WTC11 (cell line): ENCODE measurements at regions not wholly inside any gene's neighbourhood (a gene's known extent, or its start where the extent isn't known, plus 50 kb on each side); places are given as distances from the start of the nearest gene placed in this dataset.

ENCODE experiments used
- AR ChIP-seq: fragments of 250-450 bp; sonication (Bioruptor Pico); IDR thresholded peaks from 2 replicates; pipeline ENCODE4 v1.9.0; 2021; ENCODE audit warnings: mild to moderate bottlenecking
- CBFB ChIP-seq: sonication (generic); formaldehyde crosslinking; IDR thresholded peaks from 2 replicates; pipeline ENCODE4 v1.8.1; 2022; ENCODE audit warnings: mild to moderate bottlenecking, low read depth, missing genetic modification reagents
- CREM ChIP-seq: sonication (generic); formaldehyde crosslinking; IDR thresholded peaks from 2 replicates; pipeline ENCODE4 v1.8.1; 2022; ENCODE audit warnings: mild to moderate bottlenecking, missing genetic modification reagents, moderate library complexity
- CTCF ChIP-seq: fragments of 200-600 bp; IDR thresholded peaks from 2 replicates; pipeline ENCODE4 v1.8.0; 2022; ENCODE audit warnings: antibody characterized with exemption
- FOXK1 ChIP-seq: sonication (generic); formaldehyde crosslinking; IDR thresholded peaks from 2 replicates; pipeline ENCODE4 v1.8.0; 2022; ENCODE audit warnings: mild to moderate bottlenecking, moderate library complexity, missing genetic modification reagents
- MAX ChIP-seq: sonication (generic); formaldehyde crosslinking; IDR thresholded peaks from 2 replicates; pipeline ENCODE4 v1.8.0; 2022; ENCODE audit warnings: mild to moderate bottlenecking, missing genetic modification reagents
- PREB ChIP-seq: sonication (generic); formaldehyde crosslinking; IDR thresholded peaks from 2 replicates; pipeline ENCODE4 v1.8.1; 2022; ENCODE audit warnings: mild to moderate bottlenecking, missing genetic modification reagents, moderate library complexity, borderline replicate concordance
- SP1 ChIP-seq: sonication (generic); formaldehyde crosslinking; conservative IDR thresholded peaks from 2 replicates; pipeline ENCODE4 v1.8.1; 2022; ENCODE audit warnings: missing genetic modification reagents
- ZSCAN18 ChIP-seq: fragments of 250-450 bp; sonication (Bioruptor Pico); IDR thresholded peaks from 2 replicates; pipeline ENCODE4 v2.1.2; 2022; ENCODE audit warnings: mild to moderate bottlenecking, moderate library complexity
- TF ChIP-seq, protein P1 (sequence below): sonication (generic); formaldehyde crosslinking; IDR thresholded peaks from 2 replicates; pipeline ENCODE4 v1.8.0; 2023; ENCODE audit warnings: missing genetic modification reagents
- TF ChIP-seq, protein P2 (sequence below): sonication (generic); formaldehyde crosslinking; IDR thresholded peaks from 2 replicates; pipeline ENCODE4 v1.8.1; 2022; ENCODE audit warnings: low read depth, mild to moderate bottlenecking, moderate library complexity, missing genetic modification reagents, borderline replicate concordance
- TF ChIP-seq, protein P3 (sequence below): sonication (generic); formaldehyde crosslinking; IDR thresholded peaks from 2 replicates; pipeline ENCODE4 v1.8.1; 2022; ENCODE audit warnings: mild to moderate bottlenecking, moderate library complexity, missing genetic modification reagents

DNA sequence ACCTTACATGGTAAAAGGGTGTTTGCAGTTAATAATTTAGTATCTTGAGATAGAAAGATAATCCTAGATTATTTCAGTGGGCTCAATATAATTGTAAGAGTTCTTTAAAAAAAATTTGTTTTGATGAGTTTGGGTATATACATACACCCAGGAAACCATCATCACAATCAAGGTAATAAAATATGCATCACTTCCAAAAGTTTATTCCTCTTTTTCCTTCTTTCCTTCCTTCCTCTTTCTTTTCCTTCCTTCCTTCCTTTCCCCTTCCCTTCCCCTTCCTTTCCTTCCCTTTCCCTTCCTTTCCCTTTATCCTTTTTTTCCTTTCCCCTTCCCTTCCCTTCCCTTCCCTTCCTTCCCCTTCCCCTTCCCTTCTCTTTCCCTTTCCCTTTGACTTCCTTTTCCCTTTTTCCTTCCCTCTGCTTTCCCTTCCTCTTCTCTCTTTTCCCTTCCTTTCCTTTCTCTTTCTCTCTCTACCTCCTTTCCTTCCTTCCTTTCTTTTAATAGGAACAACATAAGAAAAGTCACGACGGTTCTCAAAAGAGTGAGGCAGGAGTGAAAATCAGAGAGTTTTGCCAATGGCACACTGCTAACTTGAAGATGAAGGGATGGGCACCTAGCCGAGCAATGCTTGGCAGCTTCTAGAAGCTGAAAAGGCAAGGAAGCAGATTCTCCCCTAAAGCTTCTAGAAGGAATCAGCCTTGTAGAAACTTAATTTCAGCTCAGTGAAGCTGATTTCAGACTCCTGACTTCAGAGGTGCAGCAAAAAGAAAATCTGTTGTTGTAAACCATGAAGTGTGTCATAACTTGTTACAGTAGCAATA, 2050.2 kb upstream of the AGA start:
- TF ChIP-seq CTCF (no peak), CBFB (no peak), CREM (no peak), SP1 (no peak), PREB (CRISPR knock-in tag) (no peak), AR (CRISPR knock-in tag) (no peak), ZSCAN18 (CRISPR knock-in tag) (no peak), MAX (CRISPR knock-in tag) (no peak), FOXK1 (CRISPR knock-in tag) (no peak)
- TF ChIP-seq, protein P1, sequence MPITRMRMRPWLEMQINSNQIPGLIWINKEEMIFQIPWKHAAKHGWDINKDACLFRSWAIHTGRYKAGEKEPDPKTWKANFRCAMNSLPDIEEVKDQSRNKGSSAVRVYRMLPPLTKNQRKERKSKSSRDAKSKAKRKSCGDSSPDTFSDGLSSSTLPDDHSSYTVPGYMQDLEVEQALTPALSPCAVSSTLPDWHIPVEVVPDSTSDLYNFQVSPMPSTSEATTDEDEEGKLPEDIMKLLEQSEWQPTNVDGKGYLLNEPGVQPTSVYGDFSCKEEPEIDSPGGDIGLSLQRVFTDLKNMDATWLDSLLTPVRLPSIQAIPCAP (CRISPR knock-in tag): no peak
- TF ChIP-seq, protein P2, sequence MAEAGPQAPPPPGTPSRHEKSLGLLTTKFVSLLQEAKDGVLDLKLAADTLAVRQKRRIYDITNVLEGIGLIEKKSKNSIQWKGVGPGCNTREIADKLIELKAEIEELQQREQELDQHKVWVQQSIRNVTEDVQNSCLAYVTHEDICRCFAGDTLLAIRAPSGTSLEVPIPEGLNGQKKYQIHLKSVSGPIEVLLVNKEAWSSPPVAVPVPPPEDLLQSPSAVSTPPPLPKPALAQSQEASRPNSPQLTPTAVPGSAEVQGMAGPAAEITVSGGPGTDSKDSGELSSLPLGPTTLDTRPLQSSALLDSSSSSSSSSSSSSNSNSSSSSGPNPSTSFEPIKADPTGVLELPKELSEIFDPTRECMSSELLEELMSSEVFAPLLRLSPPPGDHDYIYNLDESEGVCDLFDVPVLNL (CRISPR knock-in tag): no peak
- TF ChIP-seq, protein P3, sequence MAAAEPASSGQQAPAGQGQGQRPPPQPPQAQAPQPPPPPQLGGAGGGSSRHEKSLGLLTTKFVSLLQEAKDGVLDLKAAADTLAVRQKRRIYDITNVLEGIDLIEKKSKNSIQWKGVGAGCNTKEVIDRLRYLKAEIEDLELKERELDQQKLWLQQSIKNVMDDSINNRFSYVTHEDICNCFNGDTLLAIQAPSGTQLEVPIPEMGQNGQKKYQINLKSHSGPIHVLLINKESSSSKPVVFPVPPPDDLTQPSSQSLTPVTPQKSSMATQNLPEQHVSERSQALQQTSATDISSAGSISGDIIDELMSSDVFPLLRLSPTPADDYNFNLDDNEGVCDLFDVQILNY: no peak
